SK-N-DZ (cell line): ENCODE measurements at regions not wholly inside any gene's neighbourhood (a gene's known extent, or its start where the extent isn't known, plus 50 kb on each side); places are given as distances from the start of the nearest gene placed in this dataset.
"Not testable (repeated sequence)": the region's sequence is repeated elsewhere in the genome, so short reads cannot be mapped to it uniquely, and the experiment has no call there.

ENCODE experiments used
- DNase-seq: peaks from one replicate; pipeline ENCODE4 v3.0.0-alpha.2; 2015; ENCODE audit warnings: low spot score

- not testable (repeated sequence) for DNase-seq
Measured at GRCh38 chr7:56697058-56697457, 435.2 kb downstream of the ZNF479 start.

DNA sequence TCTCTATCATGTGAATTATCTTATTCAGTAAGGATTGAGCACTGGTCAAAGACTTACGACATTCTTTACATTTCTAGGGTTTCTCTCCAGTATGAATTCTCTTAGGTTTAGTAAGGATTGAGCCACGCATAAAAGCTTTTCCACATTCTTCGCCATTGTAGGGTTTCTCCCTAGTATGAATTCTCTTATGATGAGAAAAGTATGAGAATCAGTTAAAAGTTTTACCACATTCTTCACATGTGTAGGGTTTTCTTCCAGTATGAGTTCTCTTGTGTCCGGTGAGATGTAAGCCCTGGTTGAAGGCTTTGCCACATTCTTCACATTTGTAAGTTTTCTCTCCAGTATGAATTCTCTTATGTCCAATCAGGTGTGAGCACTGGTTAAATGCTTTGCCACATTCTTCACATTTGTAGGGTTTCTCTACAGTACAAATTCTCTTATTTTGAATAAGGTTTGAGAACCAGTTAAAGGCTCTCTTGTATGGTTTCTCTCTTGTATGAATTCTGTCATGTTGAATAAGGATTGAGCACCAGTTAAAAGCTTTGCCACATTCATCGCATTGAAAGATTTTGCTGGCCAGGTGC, 445.9 kb downstream of the ZNF479 start:
- no peak for DNase-seq

GRCh38 chr7:56639173-56639746, 493.0 kb downstream of the ZNF479 start:
- no peak for DNase-seq

- no peak for DNase-seq
Measured at GRCh38 chr7:56609852-56610355, 493.7 kb upstream of the NUPR2 start.

GRCh38 chr7:56605146-56605545, 488.9 kb upstream of the NUPR2 start:
- DNase-seq: no peak

DNA sequence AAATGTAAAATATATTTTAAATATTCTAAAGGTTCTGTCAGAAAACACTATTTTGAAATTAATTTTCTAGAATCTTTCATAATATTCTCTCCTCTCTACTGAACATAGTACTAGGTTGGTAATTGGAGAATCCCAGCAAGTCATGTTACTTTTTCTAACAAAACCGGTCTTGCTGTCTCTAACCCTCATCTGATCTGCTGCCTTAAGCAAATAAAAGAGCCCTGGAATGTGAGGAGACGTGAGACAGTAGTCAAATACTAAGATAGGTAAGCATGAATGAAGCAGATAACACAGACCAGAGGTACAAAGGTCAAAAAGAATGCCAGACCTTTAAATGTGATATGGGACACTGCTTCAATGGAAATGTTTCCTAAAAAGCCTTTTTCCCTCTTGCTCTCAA, 462.4 kb upstream of the NUPR2 start:
- no peak for DNase-seq

DNA sequence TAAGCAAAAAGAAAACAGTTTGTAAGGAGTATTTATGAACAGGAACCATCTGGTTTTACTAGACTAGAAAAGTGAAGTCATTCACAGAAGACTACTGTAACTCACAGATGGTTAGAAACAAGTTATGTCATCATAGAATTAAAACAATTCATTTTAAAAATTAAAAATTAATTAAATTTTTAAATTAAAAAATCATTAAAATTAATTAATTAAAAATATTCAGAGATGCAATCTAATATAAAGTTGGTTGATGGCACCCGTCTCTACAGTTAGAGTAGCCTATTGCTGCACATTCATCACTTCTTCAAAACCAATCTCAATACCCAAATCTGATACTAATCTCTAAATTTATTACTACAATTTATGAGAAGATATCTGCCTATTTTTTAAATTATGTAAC, 454.8 kb upstream of the NUPR2 start:
- no peak for DNase-seq

- DNase-seq: no peak
Measured at GRCh38 chr7:56538541-56539429, 422.6 kb upstream of the NUPR2 start.

GRCh38 chr7:56537952-56538351, 421.7 kb upstream of the NUPR2 start:
- DNase-seq: peak; percentile 82

- peak; percentile 45 for DNase-seq
Measured at GRCh38 chr7:56537477-56537876, 421.3 kb upstream of the NUPR2 start.

GRCh38 chr7:56495165-56495564, 378.9 kb upstream of the NUPR2 start:
- DNase-seq: no peak

DNA sequence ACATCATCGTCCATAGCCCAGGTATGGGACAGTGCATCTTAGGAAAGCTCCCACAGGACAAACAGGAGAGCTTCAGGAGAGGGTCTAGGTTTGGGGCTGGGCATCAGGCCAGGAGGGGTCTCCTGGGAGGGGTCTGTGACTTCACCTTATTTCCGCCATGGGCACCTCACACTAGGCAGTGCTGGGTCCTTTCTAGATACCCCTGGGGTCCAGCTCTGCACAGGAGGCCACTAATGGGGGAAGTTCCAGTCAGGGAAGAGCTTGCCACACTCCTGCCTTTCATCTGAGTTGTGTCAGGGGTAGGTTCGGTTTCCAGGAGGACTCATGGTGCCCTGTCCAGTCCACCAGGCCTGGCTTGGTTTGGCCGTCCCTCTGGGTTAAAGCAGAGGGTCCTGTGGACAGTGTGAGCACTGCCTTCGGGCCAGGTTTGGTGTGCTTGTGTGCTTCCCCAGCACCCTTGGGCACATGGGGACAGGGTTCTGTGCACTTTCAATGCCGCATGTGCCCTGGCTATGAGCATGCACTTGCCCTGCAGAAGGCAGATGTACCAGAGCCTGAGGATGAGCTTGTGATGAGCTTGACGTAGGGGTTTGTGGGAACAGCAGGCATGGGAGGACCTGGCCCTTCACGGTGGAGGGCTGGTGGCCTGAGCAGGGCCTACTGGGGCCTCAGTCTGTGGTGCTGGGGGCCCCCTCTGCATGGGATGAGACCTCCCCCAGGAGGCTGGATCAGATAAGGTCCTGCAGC, 377.7 kb upstream of the NUPR2 start:
- DNase-seq: no peak

- DNase-seq: no peak
Measured at GRCh38 chr7:56493196-56493595, 377.0 kb upstream of the NUPR2 start.

- no peak for DNase-seq
Measured at GRCh38 chr7:56491636-56492425, 375.6 kb upstream of the NUPR2 start.

- DNase-seq: peak; percentile 7
Measured at GRCh38 chr7:56483861-56484550, 367.8 kb upstream of the NUPR2 start.

- peak; percentile 38 for DNase-seq
Measured at GRCh38 chr7:56483153-56483552, 366.9 kb upstream of the NUPR2 start.

GRCh38 chr7:56479748-56480147, 363.5 kb upstream of the NUPR2 start:
- no peak for DNase-seq

DNA sequence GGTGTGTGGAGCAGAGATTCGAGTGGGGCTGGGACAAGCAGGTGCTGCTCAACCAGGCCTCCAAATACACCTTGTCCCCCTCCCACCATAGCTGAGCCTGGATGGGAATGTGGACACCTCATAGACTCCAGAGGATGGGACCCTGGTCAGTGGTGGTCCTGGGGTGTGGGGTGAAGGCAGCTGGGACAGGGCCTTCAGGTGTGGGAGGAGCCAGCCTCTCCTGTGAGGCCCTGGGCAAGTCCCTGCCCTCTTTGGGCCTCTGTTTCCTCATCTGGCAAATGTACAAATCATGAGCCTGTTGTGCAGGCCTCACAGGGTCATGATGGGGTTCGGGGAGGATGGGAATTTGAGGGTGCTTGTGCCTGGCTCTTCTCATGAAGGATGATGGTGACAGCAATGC, 362.9 kb upstream of the NUPR2 start:
- no peak for DNase-seq

DNA sequence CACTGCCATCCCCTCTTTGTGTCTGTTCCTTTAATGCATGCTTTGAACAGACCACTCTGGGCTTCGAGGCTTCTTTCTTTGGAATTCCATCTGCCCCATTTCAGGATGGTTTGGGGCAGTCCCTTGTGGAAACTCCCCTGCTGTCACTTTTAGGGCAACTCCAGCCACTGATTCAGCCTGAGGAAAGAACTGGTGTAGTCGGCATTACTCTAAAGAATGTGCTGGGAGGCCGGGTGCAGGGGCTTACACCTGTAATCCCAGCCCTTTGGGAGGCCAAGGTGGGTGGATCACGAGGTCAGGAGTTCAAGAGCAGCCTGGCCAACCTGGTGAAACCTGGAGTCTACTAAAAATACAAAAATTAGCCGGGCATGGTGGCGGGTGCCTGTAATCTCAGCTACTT, 358.1 kb upstream of the NUPR2 start:
- no peak for DNase-seq

- DNase-seq: no peak
Measured at GRCh38 chr7:56471811-56472210, 355.6 kb upstream of the NUPR2 start.
